CD4-positive, alpha-beta T cell treated with Interferon alpha-2 for 1 hour (primary cell): ENCODE measurements at regions not wholly inside any gene's neighbourhood (a gene's known extent, or its start where the extent isn't known, plus 50 kb on each side); places are given as distances from the start of the nearest gene placed in this dataset.
"Not testable (repeated sequence)": the region's sequence is repeated elsewhere in the genome, so short reads cannot be mapped to it uniquely, and the experiment has no call there.

Experiments used
- DNase-seq, 2 donors: peaks; one replicate each; pipeline ENCODE4 v3.0.0-alpha.2; 2020 to 2022

GRCh38 chr5:23727271-23727670, 219.9 kb downstream of the PRDM9 start:
- DNase-seq = no peak

GRCh38 chr5:23730023-23730422, 222.6 kb downstream of the PRDM9 start:
- no peak for DNase-seq

- no peak for DNase-seq
Observed at GRCh38 chr5:23740029-23740428, 232.6 kb downstream of the PRDM9 start.

GRCh38 chr5:23742701-23743100, 235.3 kb downstream of the PRDM9 start:
- DNase-seq = no peak

GRCh38 chr5:23755906-23756305, 248.5 kb downstream of the PRDM9 start:
- DNase-seq = no peak

- DNase-seq = no peak
Observed at GRCh38 chr5:23756779-23757178, 249.4 kb downstream of the PRDM9 start.

GRCh38 chr5:23763170-23763569, 255.8 kb downstream of the PRDM9 start:
- no peak for DNase-seq

- no peak for DNase-seq
Observed at GRCh38 chr5:23776684-23777083, 269.3 kb downstream of the PRDM9 start.

GRCh38 chr5:23800307-23800706, 292.9 kb downstream of the PRDM9 start:
- DNase-seq = not testable (repeated sequence)

- DNase-seq = no peak
Observed at GRCh38 chr5:23820765-23821471, 313.5 kb downstream of the PRDM9 start.

- DNase-seq = no peak
Observed at GRCh38 chr5:23823521-23823920, 316.1 kb downstream of the PRDM9 start.

- DNase-seq = no peak
Observed at GRCh38 chr5:23825196-23825595, 317.8 kb downstream of the PRDM9 start.

- no peak for DNase-seq
Observed at GRCh38 chr5:23840083-23840482, 332.7 kb downstream of the PRDM9 start.

- DNase-seq = no peak
Observed at GRCh38 chr5:23864786-23865185, 357.4 kb downstream of the PRDM9 start.

GRCh38 chr5:23877847-23878246, 370.4 kb downstream of the PRDM9 start:
- DNase-seq = no peak

GRCh38 chr5:23884405-23885031, 377.1 kb downstream of the PRDM9 start:
- DNase-seq = no peak

GRCh38 chr5:23893561-23893960, 386.2 kb downstream of the PRDM9 start:
- DNase-seq = no peak

- DNase-seq = no peak
Observed at GRCh38 chr5:23895614-23896013, 388.2 kb downstream of the PRDM9 start.

GRCh38 chr5:23930985-23931384, 423.6 kb downstream of the PRDM9 start:
- DNase-seq = no peak

- peak in 1 of 2 donors; percentile 18 for DNase-seq
Observed at GRCh38 chr5:23951261-23951928, 444.0 kb downstream of the PRDM9 start.

GRCh38 chr5:23963449-23963848, 456.0 kb downstream of the PRDM9 start:
- DNase-seq = no peak

GRCh38 chr5:23977365-23977764, 470.0 kb downstream of the PRDM9 start:
- no peak for DNase-seq

- no peak for DNase-seq
Observed at GRCh38 chr5:23977997-23978396, 470.6 kb downstream of the PRDM9 start.

- DNase-seq = no peak
Observed at GRCh38 chr5:23991406-23991805, 484.0 kb downstream of the PRDM9 start.
